IMR-90 (cell line): ENCODE measurements at regions not wholly inside any gene's neighbourhood (a gene's known extent, or its start where the extent isn't known, plus 50 kb on each side); places are given as distances from the start of the nearest gene placed in this dataset.

Experiments
- ATAC-seq: fragments of 200-7000 bp; cut with Tn5 transposase; 2 replicates; pipeline ENCODE4 v1.9.1; 2020; ENCODE audit warnings: low read depth, mild to moderate bottlenecking, moderate library complexity
- BruUV-seq: library from RNA; stranded (reverse); fragments of 400-500 nt; replicated peaks from 2 replicates; lab custom pipeline; 2021; lab: Mats Ljungman, UMichigan
- CTCF ChIA-PET: fragments of 300-600 bp; formaldehyde crosslinking; extraction: SDS; loops from one replicate; lab custom pipeline; 2021; ENCODE audit warnings: antibody characterized with exemption; lab: Yijun Ruan, JAX
- POLR2A ChIA-PET: fragments of 300-600 bp; sonication (Branson Sonifier 250); formaldehyde crosslinking; loops from one replicate; lab custom pipeline; 2022; ENCODE audit warnings: antibody characterized with exemption; ENCODE audit not compliant: unreplicated experiment; lab: Charles Lee
- DNase-seq: peaks from one replicate; pipeline ENCODE4 v3.0.0; 2013
- H2AFZ ChIP-seq: replicated peaks from 2 replicates; pipeline ENCODE3; 2013; ENCODE audit warnings: low read length, mild to moderate bottlenecking; ENCODE audit not compliant: poor library complexity
- H2AK5ac ChIP-seq: 2 replicates; pipeline ENCODE4 v1.6.1; 2013; ENCODE audit warnings: low read depth, low read length, inconsistent platforms
- H2AK9ac ChIP-seq: replicated peaks from 2 replicates; pipeline ENCODE3; 2013; ENCODE audit warnings: mild to moderate bottlenecking, low read depth, low read length, moderate library complexity; ENCODE audit not compliant: poor library complexity
- H2BK120ac ChIP-seq: 2 replicates; pipeline ENCODE4 v1.6.1; 2013; ENCODE audit warnings: low read depth, low read length, inconsistent platforms
- H2BK15ac ChIP-seq: 3 replicates; pipeline ENCODE4 v1.6.1; 2013; ENCODE audit warnings: low read depth, low read length, inconsistent platforms
- H2BK20ac ChIP-seq: 2 replicates; pipeline ENCODE4 v1.6.1; 2013; ENCODE audit warnings: low read depth, mild to moderate bottlenecking, inconsistent platforms, low read length, moderate library complexity
- H2BK5ac ChIP-seq: 2 replicates; pipeline ENCODE4 v1.6.1; 2013; ENCODE audit warnings: mild to moderate bottlenecking, low read depth, low read length, inconsistent platforms; ENCODE audit not compliant: poor library complexity, severe bottlenecking
- H3K14ac ChIP-seq: replicated peaks from 2 replicates; pipeline ENCODE4 v1.6.1; 2013; ENCODE audit warnings: low read depth, low read length, inconsistent platforms
- H3K18ac ChIP-seq: 2 replicates; pipeline ENCODE4 v1.6.1; 2013; ENCODE audit warnings: low read depth, low read length, control low read depth
- H3K23ac ChIP-seq: 2 replicates; pipeline ENCODE4 v1.6.1; 2013; ENCODE audit warnings: low read depth, low read length, inconsistent platforms
- H3K27ac ChIP-seq: 2 replicates; pipeline ENCODE4 v1.5.1; 2013; ENCODE audit warnings: mild to moderate bottlenecking, control low read depth, low read length; ENCODE audit not compliant: insufficient read depth
- H3K27me3 ChIP-seq: 2 replicates; pipeline ENCODE4 v1.6.1; 2013; ENCODE audit warnings: low read length; ENCODE audit not compliant: control insufficient read depth, insufficient read depth
- H3K36me3 ChIP-seq: 2 replicates; pipeline ENCODE4 v1.6.1; 2013; ENCODE audit warnings: low read length, mixed read lengths; ENCODE audit not compliant: control insufficient read depth, insufficient read depth
- H3K4ac ChIP-seq: 2 replicates; pipeline ENCODE4 v1.6.1; 2013; ENCODE audit warnings: low read depth, low read length, inconsistent platforms
- H3K4me1 ChIP-seq: 2 replicates; pipeline ENCODE4 v1.6.1; 2013; ENCODE audit warnings: low read length, mixed read lengths; ENCODE audit not compliant: control insufficient read depth, insufficient read depth
- H3K4me2 ChIP-seq: 2 replicates; pipeline ENCODE4 v1.6.1; 2013; ENCODE audit warnings: low read depth, mild to moderate bottlenecking, control low read depth, low read length, moderate library complexity
- H3K4me3 ChIP-seq: 2 replicates; pipeline ENCODE4 v1.5.1; 2013; ENCODE audit warnings: low read depth, mild to moderate bottlenecking, control low read depth, low read length, moderate library complexity; ENCODE audit not compliant: insufficient read depth
- H3K56ac ChIP-seq: 2 replicates; pipeline ENCODE4 v1.6.1; 2013; ENCODE audit warnings: low read length, inconsistent platforms; ENCODE audit not compliant: insufficient read depth; ENCODE audit errors: extremely low read depth
- H3K79me1 ChIP-seq, 2 experiments: 2 replicates each; pipeline ENCODE4 v1.6.1; 2013; ENCODE audit warnings: low read length in 2 of 2, inconsistent platforms in 1 of 2, low read depth in 1 of 2
- H3K9ac ChIP-seq: 2 replicates; pipeline ENCODE4 v1.6.1; 2013; ENCODE audit warnings: low read depth, low read length, control low read depth
- H3K9me1 ChIP-seq: 2 replicates; pipeline ENCODE4 v1.6.1; 2013; ENCODE audit warnings: low read length, inconsistent platforms; ENCODE audit not compliant: insufficient read depth
- H3K9me3 ChIP-seq: 2 replicates; pipeline ENCODE4 v1.6.1; 2013; ENCODE audit warnings: low read length; ENCODE audit not compliant: control insufficient read depth, insufficient read depth
- H4K20me1 ChIP-seq: 2 replicates; pipeline ENCODE4 v1.6.1; 2013; ENCODE audit warnings: low read length, inconsistent platforms; ENCODE audit not compliant: insufficient read depth
- H4K5ac ChIP-seq: 2 replicates; pipeline ENCODE4 v1.6.1; 2013; ENCODE audit warnings: mild to moderate bottlenecking, low read depth, low read length, control low read depth
- H4K8ac ChIP-seq, 2 experiments: 2 replicates each; pipeline ENCODE4 v1.6.1; 2013; ENCODE audit warnings: low read depth in 2 of 2, low read length in 2 of 2, control low read depth in 1 of 2, inconsistent platforms in 1 of 2
- H4K91ac ChIP-seq: 2 replicates; pipeline ENCODE4 v1.6.1; 2013; ENCODE audit warnings: low read depth, low read length, inconsistent platforms; ENCODE audit not compliant: insufficient read depth
- CEBPB ChIP-seq: IDR thresholded peaks from 2 replicates; pipeline ENCODE4 v1.6.1; 2012; ENCODE audit warnings: low read depth, low read length, improper control_type of control experiment
- CHD1 ChIP-seq: IDR thresholded peaks from 2 replicates; pipeline ENCODE4 v1.6.1; 2012; ENCODE audit warnings: low read depth, low read length, improper control_type of control experiment
- ELK1 ChIP-seq: fragments of 150-350 bp; IDR thresholded peaks from 2 replicates; pipeline ENCODE4 v1.6.1; 2016; ENCODE audit warnings: low read depth, mild to moderate bottlenecking, low read length, moderate library complexity, borderline replicate concordance
- FOS ChIP-seq: fragments of 150-350 bp; IDR thresholded peaks from 2 replicates; pipeline ENCODE4 v1.6.1; 2016; ENCODE audit warnings: low read depth, low read length
- MAZ ChIP-seq: IDR thresholded peaks from 2 replicates; pipeline ENCODE4 v1.6.1; 2012; ENCODE audit warnings: low read depth, mild to moderate bottlenecking, low read length, improper control_type of control experiment, moderate library complexity, borderline replicate concordance
- MXI1 ChIP-seq: IDR thresholded peaks from 2 replicates; pipeline ENCODE4 v1.6.1; 2012; ENCODE audit warnings: low read depth, mild to moderate bottlenecking, low read length, moderate library complexity, borderline replicate concordance
- NFE2L2 ChIP-seq: fragments of 150-350 bp; IDR thresholded peaks from 2 replicates; pipeline ENCODE4 v1.6.1; 2016; ENCODE audit warnings: low read depth, mild to moderate bottlenecking, low read length
- POLR2A ChIP-seq: IDR thresholded peaks from 2 replicates; pipeline ENCODE4 v1.6.1; 2012; ENCODE audit warnings: mild to moderate bottlenecking, low read depth, low read length
- RCOR1 ChIP-seq: IDR thresholded peaks from 2 replicates; pipeline ENCODE4 v1.6.1; 2012; ENCODE audit warnings: mild to moderate bottlenecking, low read length, improper control_type of control experiment; ENCODE audit not compliant: insufficient replicate concordance
- RFX5 ChIP-seq: IDR thresholded peaks from 2 replicates; pipeline ENCODE4 v1.8.0; 2012; ENCODE audit warnings: low read depth, mild to moderate bottlenecking, low read length, moderate library complexity
- SMC3 ChIP-seq: fragments of 150-350 bp; IDR thresholded peaks from 2 replicates; pipeline ENCODE4 v1.6.1; 2016; ENCODE audit warnings: low read depth, mild to moderate bottlenecking, antibody characterized with exemption, low read length, moderate library complexity
- USF2 ChIP-seq: fragments of 150-350 bp; IDR thresholded peaks from 2 replicates; pipeline ENCODE4 v1.6.1; 2017; ENCODE audit warnings: mild to moderate bottlenecking, antibody characterized with exemption, low read length, low read depth
- WGBS, 2 experiments: methylation state at CpG; one replicate each; pipeline versions ENCODE4 v1.1.5 to v1.1.7; 2013; ENCODE audit warnings: missing lambda C conversion rate in 2 of 2; ENCODE audit not compliant: insufficient read length in 1 of 2; ENCODE audit errors: extremely low coverage in 2 of 2; 5-methylcytosine and 5-hydroxymethylcytosine counted together
- dilution Hi-C: fragments of 300-500 bp; cut with HindIII; formaldehyde crosslinking; loops from one replicate; pipeline ENCODE4 v1.14.3; 2018; ENCODE audit warnings: low sequenced_read_pairs; ENCODE audit not compliant: unreplicated experiment
- in situ Hi-C: fragments of 300-500 bp; cut with MboI; formaldehyde crosslinking; loops from 3 replicates; pipeline ENCODE4 v1.14.3; 2019; ENCODE audit warnings: low sequenced_read_pairs, inconsistent platforms, mixed read lengths
- intact Hi-C: fragments of 100-400 bp; cut with micrococcal nuclease; formaldehyde crosslinking; loops from 2 replicates; pipeline ENCODE4 v1.10.0; 2022
- TF ChIP-seq, protein P1 (sequence below): conservative IDR thresholded peaks from 2 replicates; pipeline ENCODE4 v1.5.1; 2012; ENCODE audit warnings: mild to moderate bottlenecking, low read depth, low read length, improper control_type of control experiment

- Histone ChIP-seq H3K27me3 (no peaks in the 10 kb centered on the region), H3K9me3 (peaks cover 36% of the 10 kb centered on the region; the same call in 1 of the 2 replicates), H3K79me1 (no peaks in the 10 kb centered on the region), H2BK15ac (no peak overlapping the region), H2AK5ac (no peak overlapping the region), H4K91ac (no peak overlapping the region), H3K9me1 (no peaks in the 10 kb centered on the region), H2AK9ac (no peak overlapping the region), H3K18ac (no peak overlapping the region), H3K14ac (no peak overlapping the region), H4K8ac (no peak overlapping the region), H3K27ac (no peak overlapping the region), H3K56ac (no peak overlapping the region), H4K20me1 (no peaks in the 10 kb centered on the region), H3K4me2 (no peak overlapping the region), H3K23ac (no peak overlapping the region), H2BK5ac (no peak overlapping the region), H4K5ac (no peak overlapping the region), H3K4ac (no peak overlapping the region), H3K4me1 (no peaks in the 10 kb centered on the region), H2BK120ac (no peak overlapping the region), H3K36me3 (no peaks in the 10 kb centered on the region), H2AFZ (no peak overlapping the region), H2BK20ac (no peak overlapping the region), H3K4me3 (no peak overlapping the region), H3K9ac (no peak overlapping the region)
- dilution Hi-C loops (no loop called here), intact Hi-C loops (no loop called here), in situ Hi-C loops (no loop called here)
- ChIA-PET CTCF (no interaction called here), POLR2A (no interaction called here)
- no TSS peak for BruUV-seq
- TF ChIP-seq RFX5 (no peak), MXI1 (no peak), RCOR1 (no peak), SMC3 (no peak), ELK1 (no peak), CHD1 (no peak), MAZ (no peak), FOS (no peak), NFE2L2 (no peak), CEBPB (no peak), POLR2A (no peak), USF2 (no peak)
- TF ChIP-seq, protein P1, sequence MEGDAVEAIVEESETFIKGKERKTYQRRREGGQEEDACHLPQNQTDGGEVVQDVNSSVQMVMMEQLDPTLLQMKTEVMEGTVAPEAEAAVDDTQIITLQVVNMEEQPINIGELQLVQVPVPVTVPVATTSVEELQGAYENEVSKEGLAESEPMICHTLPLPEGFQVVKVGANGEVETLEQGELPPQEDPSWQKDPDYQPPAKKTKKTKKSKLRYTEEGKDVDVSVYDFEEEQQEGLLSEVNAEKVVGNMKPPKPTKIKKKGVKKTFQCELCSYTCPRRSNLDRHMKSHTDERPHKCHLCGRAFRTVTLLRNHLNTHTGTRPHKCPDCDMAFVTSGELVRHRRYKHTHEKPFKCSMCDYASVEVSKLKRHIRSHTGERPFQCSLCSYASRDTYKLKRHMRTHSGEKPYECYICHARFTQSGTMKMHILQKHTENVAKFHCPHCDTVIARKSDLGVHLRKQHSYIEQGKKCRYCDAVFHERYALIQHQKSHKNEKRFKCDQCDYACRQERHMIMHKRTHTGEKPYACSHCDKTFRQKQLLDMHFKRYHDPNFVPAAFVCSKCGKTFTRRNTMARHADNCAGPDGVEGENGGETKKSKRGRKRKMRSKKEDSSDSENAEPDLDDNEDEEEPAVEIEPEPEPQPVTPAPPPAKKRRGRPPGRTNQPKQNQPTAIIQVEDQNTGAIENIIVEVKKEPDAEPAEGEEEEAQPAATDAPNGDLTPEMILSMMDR: no peak
- 45% methylated on average over 2 of the region's 5 CpGs; no CpG with 5 or more reads in 1 of the 2 experiments for WGBS, 2 experiments
- no peak for ATAC-seq
- no peak for DNase-seq
These were observed 630.9 kb downstream of the IRX1 start for GRCh38 chr5:4226565-4226964.
